GM18526 (cell line): ENCODE measurements at regions not wholly inside any gene's neighbourhood (a gene's known extent, or its start where the extent isn't known, plus 50 kb on each side); places are given as distances from the start of the nearest gene placed in this dataset.

Experiments
- POLR2A ChIP-seq: IDR thresholded peaks from 3 replicates; pipeline ENCODE4 v1.6.1; 2011; ENCODE audit not compliant: insufficient read length; ENCODE audit errors: extremely low read depth

DNA sequence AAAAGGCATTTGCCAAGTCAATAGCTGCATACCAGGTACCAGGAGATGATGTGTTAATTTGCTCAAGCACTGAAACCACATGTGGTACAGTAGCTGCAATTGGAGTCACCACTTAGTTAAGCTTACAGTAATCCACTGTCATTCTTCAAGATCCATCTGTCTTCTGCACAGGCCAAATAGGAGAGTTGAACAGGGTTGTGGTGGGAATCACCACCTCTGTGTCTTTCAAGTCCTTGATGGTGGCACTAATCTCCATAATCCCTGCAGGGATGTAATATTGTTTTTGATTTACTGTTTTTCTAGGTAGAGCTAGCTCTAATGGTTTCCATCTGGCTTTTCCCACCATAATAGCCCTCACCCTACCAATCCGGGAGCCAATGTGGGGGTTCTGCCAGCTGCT, 91.9 kb downstream of the FCRL5 start:
- TF ChIP-seq POLR2A, result no peak

DNA sequence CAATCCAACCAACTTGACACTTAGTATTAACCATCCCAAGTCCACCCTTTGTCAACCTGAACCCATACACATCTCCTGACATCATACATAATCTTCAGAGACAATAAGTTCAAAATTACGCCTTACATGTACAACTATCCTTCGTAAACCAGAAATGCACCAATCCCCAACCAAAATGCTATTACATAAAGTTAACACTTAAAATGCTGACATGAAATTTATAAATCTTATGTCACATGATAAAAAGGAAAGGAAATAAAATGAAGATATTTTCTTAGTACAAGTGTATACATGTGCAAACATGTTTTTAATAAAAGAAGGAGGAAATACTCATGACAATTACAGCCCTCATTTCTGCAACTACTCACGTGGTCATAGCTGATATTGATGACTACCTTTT, 95.0 kb downstream of the FCRL5 start:
- TF ChIP-seq POLR2A, result no peak

DNA sequence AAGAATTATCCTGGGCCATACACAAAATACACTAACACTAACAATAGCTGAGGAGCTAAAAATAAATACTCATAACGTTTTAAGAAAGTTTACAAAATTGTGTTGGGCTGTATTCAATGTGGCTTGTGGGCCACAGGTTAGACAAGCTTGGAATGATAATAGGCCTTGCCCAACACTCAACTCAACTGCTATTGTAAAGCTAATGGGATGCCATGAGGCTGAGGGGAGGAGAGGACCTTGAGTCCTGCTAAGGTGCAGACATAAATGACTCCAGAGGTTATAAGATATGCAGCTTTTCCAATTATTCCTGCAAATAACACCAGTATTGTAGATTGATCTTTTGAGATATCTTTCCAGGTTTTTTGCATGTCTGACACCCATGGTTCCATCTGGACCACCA, 97.0 kb downstream of the FCRL5 start:
- TF ChIP-seq POLR2A, result no peak

DNA sequence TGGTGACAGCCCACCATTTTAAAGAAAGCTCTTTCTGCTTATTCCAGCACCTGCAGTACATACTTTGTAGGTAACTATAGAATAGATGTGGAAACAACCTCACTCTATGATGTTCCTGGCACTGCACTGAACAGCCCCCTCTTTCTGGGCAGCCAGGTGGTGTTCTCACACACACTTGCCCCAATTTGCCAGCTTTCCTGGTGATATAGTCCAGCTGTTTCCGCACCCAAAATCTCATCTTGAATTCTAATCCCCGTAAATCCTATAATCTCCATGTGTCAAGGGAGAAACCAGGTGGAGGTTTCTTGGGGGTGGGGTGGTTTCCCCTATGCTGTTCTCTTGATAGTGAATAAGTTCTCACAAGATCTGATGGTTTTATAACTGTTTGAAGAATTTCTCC, 102.2 kb downstream of the FCRL5 start:
- no peak for TF ChIP-seq POLR2A

DNA sequence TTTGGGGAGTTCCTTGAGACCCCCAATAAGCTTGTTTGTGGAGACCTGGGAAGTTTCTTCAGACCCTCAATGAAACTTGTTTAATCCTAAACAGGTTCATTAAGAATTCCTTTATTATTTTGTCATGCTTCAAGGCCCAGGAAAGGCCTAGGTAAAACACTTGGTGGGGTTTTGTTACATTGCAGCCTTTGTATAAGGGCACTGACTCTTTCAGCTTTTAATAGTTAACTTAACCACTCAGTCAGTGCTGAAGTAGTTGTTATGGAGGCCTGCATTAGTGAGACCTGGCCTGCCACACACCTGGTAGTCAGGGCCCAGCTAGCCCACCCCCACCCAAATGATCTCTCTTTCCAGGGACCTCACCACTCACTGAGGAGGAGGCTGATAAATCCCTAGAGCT, 103.7 kb downstream of the FCRL5 start:
- TF ChIP-seq POLR2A, result no peak

DNA sequence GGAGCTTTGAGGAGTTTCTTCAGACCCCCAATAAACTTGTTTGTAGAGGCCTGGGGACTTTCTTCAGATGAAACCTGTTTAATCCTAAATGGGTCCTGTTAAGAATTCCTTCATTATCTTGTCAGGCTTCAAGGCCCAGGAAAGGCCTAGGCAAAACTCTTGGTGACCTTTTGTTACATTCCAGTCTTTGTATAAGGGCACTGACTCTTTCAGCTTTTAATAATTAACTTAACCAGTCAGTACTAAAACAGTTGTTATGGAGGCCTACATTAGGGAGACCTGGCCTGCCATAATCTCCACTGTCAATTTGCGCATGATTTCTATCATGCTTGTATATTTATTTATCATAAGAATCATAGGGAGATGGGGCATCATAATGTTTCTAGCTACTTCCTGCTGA, 110.2 kb downstream of the FCRL5 start:
- TF ChIP-seq POLR2A, result no peak

DNA sequence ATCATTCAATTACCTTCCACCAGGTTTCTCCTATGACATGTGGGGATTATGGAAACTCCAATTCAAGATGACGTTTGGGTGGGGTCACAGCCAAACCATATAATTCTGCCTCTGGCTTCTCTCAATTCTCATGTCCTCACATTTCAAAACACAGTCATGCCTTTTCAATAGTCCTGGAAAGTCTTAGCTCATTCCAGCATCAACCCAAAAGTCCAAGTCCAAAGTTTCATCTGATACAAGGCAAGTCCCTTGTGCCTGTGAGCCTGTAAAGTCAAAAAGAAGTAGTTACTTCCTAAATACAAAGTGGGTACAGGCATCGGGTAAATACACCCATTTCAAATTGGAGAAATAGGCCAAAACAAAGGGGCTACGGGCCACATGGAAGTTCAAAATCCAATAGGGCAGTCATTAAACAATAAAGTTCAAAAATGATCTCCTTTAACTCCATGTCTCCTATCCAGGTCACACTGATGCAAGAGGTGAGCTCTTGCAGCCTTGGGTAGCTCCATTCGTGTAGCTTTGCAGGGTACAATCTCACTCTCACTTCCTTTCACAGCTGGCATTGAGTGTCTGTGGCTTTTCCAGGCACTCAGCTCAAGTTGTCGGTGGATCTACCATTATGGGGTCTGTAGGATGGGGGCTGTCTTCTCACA, 112.9 kb downstream of the FCRL5 start:
- no peak for TF ChIP-seq POLR2A

DNA sequence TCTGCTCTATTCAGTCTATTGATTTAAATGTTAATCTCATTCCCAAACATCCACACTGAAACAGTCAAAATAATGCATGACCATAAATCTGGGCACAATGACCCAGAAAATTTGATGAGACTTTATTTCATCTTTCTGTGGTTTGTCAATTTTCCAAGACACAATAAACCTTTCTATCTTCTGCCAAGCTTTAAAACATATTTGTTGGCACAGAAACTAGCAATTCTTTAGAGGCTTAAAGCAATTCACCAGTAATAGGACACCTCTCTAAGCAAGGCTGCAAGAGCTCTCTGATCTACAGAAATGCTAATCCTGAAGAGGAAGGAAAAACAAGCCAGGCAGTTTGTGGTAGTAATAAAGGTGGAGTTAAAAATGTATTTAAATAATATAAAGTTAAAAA, 113.7 kb downstream of the FCRL5 start:
- TF ChIP-seq POLR2A, result no peak

DNA sequence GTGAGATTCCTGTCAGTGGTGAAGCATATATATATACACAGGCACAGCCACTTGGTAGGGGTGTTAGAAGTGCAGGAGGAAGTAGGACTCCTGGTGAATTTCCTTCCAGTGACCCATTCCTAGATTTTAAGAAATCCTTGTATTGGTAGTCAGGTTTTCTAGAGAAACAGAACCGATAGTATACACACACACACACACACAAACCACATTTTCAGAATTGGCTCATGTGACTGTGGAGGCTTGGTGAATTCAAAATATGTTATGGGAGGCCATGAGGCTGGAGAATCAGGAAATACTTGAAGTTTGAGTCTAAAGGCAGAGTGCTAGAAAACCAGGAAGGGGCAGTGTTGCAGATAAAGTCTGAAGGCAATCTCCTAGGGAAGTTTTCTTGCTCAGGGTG, 114.2 kb downstream of the FCRL5 start:
- no peak for TF ChIP-seq POLR2A

DNA sequence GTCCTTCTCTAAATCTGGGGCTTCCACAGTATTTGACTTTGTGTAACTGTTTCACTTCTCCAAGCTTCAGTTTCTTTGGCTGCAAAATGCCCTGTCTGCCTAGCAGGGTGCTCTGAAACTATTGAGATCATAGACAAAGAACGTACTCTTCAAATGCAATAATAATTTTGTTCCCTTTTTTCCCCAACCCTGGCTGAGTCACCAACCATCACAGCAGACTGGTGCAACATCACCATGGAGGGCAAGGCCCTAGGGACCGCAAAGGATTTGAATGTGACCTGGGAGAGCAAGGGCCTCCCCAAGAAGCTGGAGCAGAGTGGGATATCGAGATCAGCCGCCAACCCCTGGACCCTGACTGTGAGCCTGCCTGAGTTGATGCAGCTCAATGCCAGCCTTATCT, 115.0 kb downstream of the FCRL5 start:
- no peak for TF ChIP-seq POLR2A

DNA sequence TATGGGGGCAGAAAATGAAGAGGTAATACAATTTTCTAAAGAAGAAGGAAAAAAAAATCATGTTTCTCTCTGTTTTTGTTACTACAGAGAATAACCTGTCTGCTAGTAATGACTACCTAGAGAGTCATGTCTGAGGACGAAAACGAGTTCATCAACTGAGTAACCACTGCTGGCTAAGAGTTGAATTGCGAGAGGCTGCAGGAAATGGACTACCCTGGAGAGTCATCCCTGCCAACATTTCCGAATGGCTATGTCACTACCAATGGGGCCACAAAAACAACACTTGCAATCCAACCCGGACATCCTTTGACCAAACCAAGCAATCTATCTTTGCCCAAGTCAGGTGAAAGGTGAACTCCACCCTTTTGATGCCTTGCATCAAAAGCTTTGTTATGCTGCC, 120.6 kb downstream of the FCRL5 start:
- TF ChIP-seq POLR2A, result no peak

DNA sequence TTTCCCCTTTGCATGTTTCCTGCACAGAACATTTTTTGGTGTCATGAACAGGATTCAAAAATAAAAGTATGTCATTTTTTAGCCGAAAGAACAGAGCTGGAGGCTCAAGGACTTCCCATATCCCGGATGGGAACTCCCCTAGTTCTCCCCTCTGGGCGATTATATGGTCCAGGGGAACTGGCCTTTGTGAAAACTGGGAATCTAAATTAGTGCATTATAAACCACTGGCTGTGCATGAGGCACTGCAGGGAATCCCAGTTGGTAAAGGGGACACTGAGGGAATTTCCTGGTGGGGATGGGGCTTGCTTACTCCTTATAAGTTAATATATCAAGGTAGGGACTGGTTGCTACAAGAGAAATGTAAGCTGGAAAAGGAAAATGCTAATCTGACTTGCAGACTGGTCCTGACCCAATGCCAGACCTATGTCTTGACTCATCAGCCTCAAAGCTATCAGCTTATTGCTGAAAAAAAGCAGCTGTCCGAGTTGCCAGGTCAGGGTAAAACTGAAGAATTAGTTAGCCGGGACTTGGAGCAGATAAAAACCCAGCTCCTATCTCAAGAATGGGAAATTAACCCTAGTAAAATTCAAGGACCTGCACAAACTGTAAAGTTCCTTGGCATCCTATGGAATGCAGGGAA, 122.6 kb downstream of the FCRL5 start:
- no peak for TF ChIP-seq POLR2A

DNA sequence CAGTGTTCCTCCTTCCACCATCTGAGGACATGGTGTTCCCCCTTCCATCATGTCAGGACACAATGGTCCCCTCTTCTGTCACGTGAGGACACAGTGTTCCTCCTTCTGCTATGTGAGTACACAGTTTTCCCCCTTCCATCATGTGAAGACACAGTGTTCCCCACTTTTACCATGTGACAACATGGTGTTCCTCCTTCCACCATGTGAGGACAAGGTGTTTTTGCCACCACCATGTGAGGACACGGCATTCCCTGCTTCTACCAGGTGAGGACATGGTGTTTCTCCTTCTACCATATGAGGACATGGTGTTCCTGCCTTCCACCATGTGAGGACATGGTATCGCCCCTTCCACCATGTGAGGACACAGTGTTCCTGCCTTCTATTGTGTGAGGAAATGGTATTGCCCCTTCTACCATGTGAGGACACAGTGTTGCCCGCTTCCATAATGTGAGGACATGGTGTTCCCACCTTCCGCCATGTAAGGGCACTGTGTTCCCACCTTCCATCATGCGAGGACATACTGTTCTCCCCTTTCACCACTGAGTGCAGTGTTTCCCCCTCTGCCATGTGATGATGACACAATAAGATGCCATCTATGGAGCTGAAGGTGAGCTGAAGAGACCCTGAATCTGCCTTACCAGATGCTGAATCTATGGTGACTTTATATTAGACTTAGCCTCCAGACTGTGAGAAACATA, 132.3 kb downstream of the FCRL5 start:
- TF ChIP-seq POLR2A, result no peak

DNA sequence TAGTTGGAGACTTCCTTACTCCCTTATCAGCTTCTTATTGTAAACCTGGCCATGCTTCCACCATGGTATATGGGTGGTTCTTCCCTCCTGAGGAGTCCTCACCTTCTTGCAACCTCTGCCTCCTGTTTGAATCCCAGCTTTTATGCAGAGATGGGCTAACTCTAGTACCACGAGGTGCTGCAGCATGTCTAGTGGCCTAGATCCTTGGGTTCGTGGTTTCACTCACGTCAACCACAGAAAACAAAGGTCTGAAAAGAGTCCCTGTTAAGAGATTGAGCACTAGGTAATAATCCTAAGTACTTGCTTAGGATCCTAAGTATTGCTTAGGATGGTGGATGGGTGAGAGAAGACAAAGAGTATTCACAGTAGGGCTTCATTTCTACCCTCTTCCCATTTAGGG, 133.7 kb downstream of the FCRL5 start:
- no peak for TF ChIP-seq POLR2A

DNA sequence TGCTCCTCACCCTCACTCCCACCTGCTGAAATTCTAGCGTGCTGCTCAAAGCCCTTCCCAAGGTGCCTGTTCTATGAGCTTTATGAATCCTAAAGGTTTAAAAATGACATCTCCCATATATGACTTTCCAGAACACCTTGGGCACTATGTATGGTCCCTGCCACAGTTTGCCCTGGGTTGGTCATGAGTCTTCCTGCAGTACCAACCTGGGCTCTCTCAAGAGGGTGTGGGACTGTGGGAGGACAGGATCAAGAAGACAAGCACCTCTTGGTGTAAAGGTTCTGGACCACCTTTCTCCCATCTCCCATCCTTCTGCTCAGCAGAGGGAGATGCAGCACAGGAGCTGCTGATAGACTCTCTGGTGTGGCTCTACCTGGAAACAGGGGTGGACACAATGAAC, 134.1 kb downstream of the FCRL5 start:
- no peak for TF ChIP-seq POLR2A

DNA sequence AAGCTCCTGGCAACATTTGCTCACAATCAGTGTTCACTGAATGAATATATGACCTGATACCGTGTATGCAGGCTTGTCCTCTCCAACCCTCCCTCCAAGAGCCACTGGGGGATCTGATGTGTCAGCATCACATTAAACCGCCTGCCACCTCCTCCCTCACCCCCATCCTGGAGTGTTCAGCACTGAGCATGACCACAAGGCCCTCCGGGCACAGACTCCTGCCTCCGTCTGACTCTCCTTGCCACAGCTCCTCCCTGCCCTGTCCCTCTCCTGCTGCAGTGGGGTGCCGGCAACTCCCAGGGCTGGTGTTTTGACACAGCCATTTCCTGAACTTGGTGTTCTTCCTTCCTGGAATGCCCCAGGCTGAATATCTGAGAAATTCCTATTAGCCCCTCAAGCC, 136.7 kb downstream of the FCRL5 start:
- TF ChIP-seq POLR2A, result no peak

DNA sequence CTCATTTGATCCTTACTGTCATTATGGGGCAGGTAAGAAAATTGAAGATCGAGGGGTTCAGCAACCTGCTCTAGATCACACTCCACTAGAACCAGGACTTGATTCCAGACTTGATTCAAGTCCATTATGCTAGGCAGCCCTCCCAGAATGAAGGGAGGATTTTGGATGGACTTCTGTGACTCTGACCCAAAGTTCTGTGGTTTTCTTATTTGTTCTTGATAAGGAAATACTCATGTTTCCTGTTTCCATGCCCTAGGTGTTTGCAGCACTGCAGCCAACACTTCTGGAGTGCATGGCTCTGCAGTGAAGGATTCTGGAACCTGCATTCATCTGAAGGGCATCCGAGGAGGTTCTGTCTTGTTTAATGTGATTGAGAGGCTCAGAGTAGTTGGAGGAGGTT, 140.0 kb downstream of the FCRL5 start:
- no peak for TF ChIP-seq POLR2A
